ENCODE measurements at regions not wholly inside any gene's neighbourhood (a gene's known extent, or its start where the extent isn't known, plus 50 kb on each side); places are given as distances from the start of the nearest gene placed in this dataset.

DNA sequence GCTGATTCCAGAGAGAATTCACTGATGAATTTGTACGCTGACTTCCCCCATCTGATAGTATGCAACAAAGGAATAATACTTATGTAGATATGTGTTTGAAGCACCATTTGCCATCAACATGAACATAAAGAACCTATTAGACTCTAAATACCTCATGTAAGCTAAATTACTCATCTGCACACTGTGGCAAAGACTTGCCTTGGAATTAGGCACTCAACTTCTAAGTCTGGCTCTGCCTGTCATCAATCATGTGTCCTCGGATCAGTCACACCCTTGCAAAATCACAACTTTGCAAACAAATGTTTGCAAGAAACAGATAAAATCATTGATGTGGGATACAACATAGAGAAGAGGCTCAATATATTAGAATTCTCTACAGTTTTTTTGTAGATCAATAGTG, 169.9 kb upstream of the LDB2 start:
- no peak for DNase-seq (ENCODE audit: low read depth in 3 of 3, low spot score in 1 of 3)

- DNase-seq (ENCODE audit: low read depth in 3 of 3, low spot score in 1 of 3) = no peak
Measured at GRCh38 chr4:17066972-17067371, 168.5 kb upstream of the LDB2 start.

DNA sequence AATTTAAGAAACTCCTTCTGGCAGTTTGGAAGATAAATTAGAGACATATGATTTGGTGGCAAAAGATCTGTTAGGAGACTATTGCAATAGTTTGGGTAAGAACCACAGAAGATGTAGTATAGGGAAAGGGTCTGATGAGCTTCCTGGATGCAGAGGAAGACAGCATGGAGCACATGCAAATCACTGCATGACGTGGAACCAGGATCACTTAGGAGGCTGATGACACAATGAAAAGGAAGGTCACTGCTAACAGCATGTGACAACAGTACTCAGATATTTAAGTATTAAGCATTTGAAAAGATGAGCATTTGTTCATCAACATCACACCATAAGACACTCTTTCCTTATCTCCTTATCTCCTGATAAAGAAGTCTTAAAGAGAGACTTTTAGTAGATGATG, 167.8 kb upstream of the LDB2 start:
- DNase-seq (ENCODE audit: low read depth in 3 of 3, low spot score in 1 of 3) = no peak

- DNase-seq (ENCODE audit: low read depth in 3 of 3, low spot score in 1 of 3) = no peak
Measured at GRCh38 chr4:17065821-17066220, 167.4 kb upstream of the LDB2 start.

DNA sequence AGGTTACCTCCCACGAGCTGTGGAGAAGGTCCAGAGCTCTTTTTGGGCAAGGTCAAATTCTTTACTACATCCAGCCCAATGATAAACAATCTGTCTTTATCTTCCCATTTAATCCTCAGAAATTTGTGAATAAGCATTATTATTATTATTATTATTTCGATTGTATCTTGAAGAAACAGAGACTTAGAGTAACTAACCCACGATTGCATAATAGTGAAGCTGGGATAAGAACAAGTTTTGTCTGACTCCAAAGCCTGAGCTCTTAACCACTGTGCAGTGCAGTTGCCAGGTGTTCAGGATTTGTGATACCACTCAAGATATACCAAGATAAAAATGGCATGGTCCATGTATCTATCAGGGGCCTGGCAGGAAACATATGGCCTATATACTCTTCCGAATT, 166.5 kb upstream of the LDB2 start:
- DNase-seq (ENCODE audit: low read depth in 3 of 3, low spot score in 1 of 3) = no peak

DNA sequence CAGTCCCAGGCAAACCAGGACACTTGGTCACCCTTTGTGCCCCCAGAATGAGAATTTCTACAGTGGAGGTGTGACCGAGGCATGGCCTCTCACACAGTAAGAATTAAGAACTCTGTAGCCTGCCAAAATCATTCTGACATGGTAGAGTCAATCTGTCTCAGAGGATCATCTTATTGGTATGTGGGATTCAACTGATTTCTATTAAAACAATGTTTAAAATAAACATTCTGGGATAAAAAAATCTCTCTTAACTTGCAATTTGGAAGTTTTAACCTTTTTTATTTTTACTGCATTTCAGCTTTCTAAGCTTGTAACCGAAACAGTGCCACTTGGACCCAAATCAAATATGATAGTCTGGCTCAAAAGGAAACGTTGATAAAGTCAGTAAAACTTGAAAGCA, 165.4 kb upstream of the LDB2 start:
- DNase-seq (ENCODE audit: low read depth in 3 of 3, low spot score in 1 of 3) = no peak

DNA sequence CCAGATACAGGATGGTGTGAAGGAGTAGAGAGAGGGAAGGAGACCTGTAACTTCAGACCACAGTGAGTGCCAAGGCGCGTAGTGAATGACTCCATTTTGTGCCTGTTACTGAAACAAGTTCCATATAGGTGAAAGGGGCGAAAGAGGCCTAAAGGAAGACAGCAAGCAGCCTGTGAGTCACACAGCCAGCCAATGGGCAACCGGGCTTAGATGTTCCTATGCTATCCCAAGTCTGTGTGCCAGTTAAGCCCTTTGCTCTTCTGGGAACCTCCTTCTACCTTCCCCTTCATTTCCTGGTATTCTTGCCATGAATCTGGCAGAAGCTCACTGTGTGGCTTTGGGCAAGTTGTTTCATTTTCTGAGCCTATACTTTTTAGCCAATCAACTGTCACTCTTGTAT, 161.8 kb upstream of the LDB2 start:
- DNase-seq (ENCODE audit: low read depth in 3 of 3, low spot score in 1 of 3) = no peak

DNA sequence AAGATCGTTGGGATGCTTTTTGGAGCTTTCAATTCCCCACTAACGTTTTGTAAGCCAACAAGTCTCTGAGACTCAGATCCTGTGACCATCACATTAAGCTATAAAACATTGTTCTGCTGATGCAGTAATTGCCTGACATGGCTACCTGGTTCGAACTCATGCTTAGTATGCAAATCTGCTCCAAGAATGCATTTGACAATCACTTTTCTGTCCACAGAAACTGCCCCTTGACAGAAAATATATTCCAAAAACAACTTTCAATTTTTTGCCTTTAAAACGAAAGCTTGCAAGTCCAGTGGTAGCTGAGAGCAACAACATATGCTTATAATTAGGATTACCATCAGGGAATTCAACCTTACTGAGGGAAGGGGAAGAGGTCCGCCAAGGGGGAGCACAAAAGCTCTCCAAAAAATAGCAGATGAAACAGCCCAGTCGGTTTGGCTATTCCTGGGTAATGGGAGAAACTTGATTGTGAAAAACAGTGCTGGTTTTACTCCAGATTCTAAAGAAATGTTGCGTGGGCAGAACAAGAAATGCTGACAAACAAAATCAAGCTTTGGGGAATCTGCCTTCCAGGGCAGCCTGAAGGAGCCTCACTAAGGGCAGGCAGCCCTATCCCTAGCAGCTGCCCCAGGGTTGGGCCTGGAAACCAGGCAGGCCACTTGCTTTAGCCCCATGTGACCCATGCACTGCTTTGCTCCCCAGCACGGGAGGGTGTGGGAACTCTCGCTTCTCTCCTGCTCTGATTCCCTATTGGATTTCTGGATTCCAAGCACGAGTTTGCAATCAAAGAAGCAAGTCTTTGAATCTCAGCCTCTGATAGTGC, 160.7 kb upstream of the LDB2 start:
- no peak for DNase-seq (ENCODE audit: low read depth in 3 of 3, low spot score in 1 of 3)

GRCh38 chr4:17058536-17058915, 160.1 kb upstream of the LDB2 start:
- no peak for DNase-seq (ENCODE audit: low read depth in 3 of 3, low spot score in 1 of 3)

- no peak for DNase-seq (ENCODE audit: low read depth in 3 of 3, low spot score in 1 of 3)
Measured at GRCh38 chr4:17057035-17057434, 158.6 kb upstream of the LDB2 start.

- no peak for DNase-seq (ENCODE audit: low read depth in 3 of 3, low spot score in 1 of 3)
Measured at GRCh38 chr4:17055788-17056187, 157.3 kb upstream of the LDB2 start.

- DNase-seq (ENCODE audit: low read depth in 3 of 3, low spot score in 1 of 3) = no peak
Measured at GRCh38 chr4:17045866-17046265, 147.4 kb upstream of the LDB2 start.

DNA sequence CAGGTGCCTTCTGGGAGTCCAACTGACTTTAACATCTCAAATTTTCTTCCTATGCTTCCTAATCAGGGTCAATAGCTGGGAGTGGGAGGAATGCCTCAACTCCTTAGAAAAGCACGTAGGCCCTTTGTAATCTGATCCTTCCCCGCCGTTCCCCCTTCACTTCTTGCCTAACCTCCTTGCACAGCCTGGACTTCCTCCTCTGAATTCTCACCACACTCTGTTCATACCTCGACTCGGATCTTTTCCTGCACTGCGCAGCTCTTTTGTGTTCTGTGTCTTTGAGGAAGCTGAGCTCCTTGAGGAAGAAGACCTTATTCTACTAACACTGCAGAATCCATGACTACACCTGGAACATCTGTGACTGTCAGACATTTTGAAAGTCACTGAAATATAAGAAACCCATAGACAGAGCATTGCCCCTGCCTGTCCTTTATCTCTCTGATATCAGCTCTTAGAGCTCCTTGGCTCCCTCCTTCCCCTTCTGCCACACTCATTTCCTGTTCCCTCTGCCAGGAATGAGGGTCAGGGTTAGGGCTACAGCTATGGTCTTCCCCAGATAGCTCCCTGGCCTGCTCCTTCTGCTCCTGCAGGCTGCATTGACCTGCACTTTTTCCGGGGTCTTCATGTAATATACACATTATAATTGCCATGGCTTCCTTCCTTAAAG, 140.2 kb upstream of the LDB2 start:
- DNase-seq (ENCODE audit: low read depth in 3 of 3, low spot score in 1 of 3) = no peak

DNA sequence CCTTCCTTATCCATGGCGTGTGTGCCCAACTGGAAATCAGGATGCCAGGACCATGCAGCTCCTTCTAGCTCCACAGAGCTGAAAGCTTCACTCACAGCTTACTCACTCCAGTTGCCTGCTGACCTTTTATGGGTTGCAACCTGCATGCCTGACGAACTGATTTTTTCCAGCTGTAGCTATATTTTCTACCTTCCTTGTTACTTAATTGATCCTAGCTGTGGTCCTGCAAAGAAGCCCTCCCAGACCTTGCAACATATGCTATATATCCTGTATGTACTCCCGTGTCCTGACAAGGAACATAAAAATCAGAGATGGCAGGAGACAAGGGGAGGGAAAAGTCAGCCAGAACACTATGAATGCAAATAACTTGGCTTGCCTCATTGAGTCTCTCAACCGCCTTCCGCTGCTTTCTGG, 135.3 kb upstream of the LDB2 start:
- no peak for DNase-seq (ENCODE audit: low read depth in 3 of 3, low spot score in 1 of 3)

DNA sequence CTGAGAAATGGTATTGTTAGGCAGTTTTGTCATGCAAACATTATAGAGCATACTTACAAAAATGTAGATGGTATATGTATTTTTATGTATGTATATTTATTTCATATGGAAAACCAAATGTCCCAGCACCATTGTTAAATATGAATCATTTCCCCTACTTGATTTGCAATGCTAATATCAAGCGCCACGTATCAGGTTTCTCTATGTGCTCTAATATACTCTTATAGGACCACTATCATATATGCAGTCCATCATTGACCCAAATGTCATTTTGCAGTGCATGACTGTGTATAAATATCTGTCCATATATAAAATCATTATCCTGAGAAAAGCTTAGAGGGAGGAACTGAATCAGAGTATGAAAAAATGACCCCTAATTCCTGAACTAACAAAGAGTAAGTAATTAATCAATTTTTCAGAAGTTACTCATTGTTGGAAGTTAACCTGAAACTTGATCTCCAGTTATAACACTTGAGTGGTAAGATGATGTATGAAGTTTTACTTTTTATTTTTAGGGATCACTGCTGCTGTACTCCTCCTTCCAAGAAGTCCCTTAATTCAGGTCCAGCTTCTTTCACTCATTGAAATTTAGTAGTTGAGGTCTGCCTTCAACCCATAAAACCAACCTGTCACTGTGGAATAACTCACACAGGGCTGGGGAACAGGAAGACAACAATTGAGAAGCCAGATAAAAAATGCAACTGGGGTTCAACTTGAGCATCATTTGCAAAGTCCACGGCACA, 134.8 kb upstream of the LDB2 start:
- DNase-seq (ENCODE audit: low read depth in 3 of 3, low spot score in 1 of 3) = no peak

DNA sequence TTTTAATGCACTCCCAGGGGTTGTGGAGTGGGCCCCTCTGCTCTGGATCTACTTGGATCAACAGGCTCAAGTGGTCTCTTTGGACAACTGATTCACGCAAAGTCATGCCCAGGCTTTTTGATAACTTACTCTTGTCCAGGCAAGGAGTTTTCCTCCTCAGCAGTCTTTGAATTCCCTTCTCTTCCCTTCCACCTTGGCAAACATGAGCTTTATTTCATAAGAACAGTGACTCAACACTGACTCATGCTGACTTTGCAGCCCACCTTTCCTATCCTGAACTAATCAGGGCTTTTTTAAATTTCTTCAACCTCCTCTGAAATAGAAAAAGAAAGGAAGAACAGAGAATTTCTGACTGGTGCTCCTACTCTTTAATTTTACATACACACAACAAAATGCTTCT, 132.1 kb upstream of the LDB2 start:
- no peak for DNase-seq (ENCODE audit: low read depth in 3 of 3, low spot score in 1 of 3)

DNA sequence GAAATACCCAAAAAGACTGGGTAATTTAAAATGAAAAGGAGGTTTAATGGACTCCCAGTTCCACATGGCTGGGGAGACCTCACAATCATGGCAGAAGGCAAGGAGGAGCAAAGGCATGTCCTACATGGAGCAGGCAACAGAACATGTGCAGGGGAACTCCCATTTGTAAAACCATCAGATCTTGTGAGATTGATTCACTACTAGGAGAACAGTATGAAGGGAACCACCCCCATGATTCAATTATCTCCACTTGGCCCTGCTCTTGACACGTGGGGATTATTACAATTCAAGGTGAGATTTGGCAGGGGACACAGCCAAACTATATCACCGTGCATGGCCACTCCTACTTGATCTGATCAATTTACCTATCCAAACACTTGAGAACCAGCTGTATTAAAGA, 131.5 kb upstream of the LDB2 start:
- DNase-seq (ENCODE audit: low read depth in 3 of 3, low spot score in 1 of 3) = no peak

DNA sequence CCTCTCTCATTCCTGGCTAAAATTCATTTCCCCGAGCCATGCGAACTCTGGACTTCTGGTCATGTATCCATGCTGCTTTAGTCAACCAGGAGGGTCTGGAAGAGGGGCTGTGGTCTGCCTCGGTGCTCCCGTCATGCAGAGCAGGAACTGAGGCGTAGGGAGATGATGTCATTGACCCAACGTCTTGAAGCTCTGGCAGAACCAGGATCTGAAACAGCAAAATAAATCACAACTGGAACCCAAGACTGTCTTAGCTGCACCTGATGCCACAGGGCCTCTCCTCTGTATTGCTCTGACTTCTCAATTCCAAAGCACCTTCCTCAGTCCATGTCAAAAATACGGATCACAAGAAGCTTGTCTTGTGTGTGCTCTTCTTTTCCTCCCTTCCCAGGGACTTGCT, 131.0 kb upstream of the LDB2 start:
- DNase-seq (ENCODE audit: low read depth in 3 of 3, low spot score in 1 of 3) = no peak

- no peak for DNase-seq (ENCODE audit: low read depth in 3 of 3, low spot score in 1 of 3)
Measured at GRCh38 chr4:17027495-17027894, 129.1 kb upstream of the LDB2 start.

- DNase-seq (ENCODE audit: low read depth in 3 of 3, low spot score in 1 of 3) = no peak
Measured at GRCh38 chr4:17024425-17024824, 126.0 kb upstream of the LDB2 start.

GRCh38 chr4:17020901-17021300, 122.5 kb upstream of the LDB2 start:
- DNase-seq (ENCODE audit: low read depth in 3 of 3, low spot score in 1 of 3) = no peak

- DNase-seq (ENCODE audit: low read depth in 3 of 3, low spot score in 1 of 3) = no peak
Measured at GRCh38 chr4:17020451-17020850, 122.0 kb upstream of the LDB2 start.

Measured in stimulated activated CD4-positive, alpha-beta T cell treated with anti-CD3 and anti-CD28 coated beads, TNF-alpha, amount 100 ng/mL, for 1 hour (primary cell).